GM12874 (cell line): ENCODE measurements at regions not wholly inside any gene's neighbourhood (a gene's known extent, or its start where the extent isn't known, plus 50 kb on each side); places are given as distances from the start of the nearest gene placed in this dataset.

Experiments
- TF ChIP-seq, protein P1 (sequence below): IDR thresholded peaks from 2 replicates; pipeline ENCODE4 v1.5.1; 2011; ENCODE audit warnings: low read depth, mild to moderate bottlenecking, control low read depth, low read length, moderate library complexity; ENCODE audit not compliant: insufficient read depth

DNA sequence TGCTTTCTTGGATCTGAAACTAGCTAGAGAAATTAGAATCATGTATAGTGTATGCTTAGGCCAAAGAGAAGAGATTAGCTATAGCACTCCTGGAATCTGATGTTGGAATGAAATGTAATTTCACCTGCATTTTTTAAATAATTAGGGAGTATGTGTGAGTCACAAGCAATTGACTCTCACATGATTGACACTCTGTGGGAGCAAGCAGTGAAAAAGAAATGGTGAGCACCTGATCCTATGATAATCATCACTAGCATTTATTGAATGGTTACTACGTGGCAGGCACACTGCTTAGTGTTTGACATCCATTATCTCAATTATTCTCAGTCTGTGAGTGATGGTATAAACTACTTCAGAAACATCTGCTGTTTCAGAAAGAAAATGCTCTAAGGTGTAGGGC is 176.6 kb downstream of the NRIP1 start:
- TF ChIP-seq, protein P1, sequence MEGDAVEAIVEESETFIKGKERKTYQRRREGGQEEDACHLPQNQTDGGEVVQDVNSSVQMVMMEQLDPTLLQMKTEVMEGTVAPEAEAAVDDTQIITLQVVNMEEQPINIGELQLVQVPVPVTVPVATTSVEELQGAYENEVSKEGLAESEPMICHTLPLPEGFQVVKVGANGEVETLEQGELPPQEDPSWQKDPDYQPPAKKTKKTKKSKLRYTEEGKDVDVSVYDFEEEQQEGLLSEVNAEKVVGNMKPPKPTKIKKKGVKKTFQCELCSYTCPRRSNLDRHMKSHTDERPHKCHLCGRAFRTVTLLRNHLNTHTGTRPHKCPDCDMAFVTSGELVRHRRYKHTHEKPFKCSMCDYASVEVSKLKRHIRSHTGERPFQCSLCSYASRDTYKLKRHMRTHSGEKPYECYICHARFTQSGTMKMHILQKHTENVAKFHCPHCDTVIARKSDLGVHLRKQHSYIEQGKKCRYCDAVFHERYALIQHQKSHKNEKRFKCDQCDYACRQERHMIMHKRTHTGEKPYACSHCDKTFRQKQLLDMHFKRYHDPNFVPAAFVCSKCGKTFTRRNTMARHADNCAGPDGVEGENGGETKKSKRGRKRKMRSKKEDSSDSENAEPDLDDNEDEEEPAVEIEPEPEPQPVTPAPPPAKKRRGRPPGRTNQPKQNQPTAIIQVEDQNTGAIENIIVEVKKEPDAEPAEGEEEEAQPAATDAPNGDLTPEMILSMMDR, result no peak

GRCh38 chr21:14886001-14886400 is 178.8 kb downstream of the NRIP1 start:
- TF ChIP-seq, protein P1, result no peak

DNA sequence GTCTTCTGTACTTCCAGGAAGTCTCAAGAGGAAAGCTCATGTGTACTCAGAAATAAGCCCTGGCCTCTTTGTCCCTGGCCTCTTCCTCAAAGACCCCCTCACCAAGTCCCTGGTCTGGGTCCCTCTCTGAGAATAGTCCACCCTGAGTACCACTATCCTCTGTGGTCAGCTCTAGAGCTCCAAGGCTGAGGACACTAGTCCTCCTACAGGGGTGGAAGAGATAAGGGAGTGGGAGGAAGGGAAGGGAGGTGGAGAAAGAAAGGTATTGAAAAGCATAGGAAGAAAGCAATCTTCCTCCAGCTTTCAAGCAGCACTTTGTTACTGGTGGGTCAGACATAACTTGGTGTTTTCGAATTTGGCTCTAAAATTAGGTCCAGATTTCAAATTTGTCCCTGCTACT is 181.4 kb downstream of the NRIP1 start:
- TF ChIP-seq, protein P1, result no peak

- TF ChIP-seq, protein P1, result no peak
Measured at GRCh38 chr21:14881863-14882499, 182.8 kb downstream of the NRIP1 start.

- TF ChIP-seq, protein P1, result no peak
Measured at GRCh38 chr21:14880922-14881321, 183.9 kb downstream of the NRIP1 start.

- TF ChIP-seq, protein P1, result no peak
Measured at GRCh38 chr21:14879458-14879857, 185.3 kb downstream of the NRIP1 start.

DNA sequence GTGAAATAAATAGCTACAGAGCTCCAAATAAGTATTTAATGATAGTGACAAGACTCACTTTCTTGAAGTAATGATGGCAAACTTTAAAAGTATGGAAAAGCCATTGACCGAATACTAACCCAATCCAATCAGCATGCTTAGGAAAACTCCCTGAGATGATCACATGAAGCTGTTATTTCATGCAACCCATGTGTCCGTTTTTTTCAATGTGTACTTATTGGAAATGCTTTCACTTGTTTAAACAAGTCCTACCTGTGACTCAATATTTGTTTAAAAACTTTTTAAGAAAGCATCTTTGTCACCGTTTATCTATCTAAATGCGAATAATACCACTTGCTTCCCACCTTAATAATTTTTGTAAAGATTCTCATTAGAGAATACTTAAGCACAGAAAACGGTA is 185.8 kb downstream of the NRIP1 start:
- TF ChIP-seq, protein P1, result no peak
